ENCODE measurements at regions not wholly inside any gene's neighbourhood (a gene's known extent, or its start where the extent isn't known, plus 50 kb on each side); places are given as distances from the start of the nearest gene placed in this dataset.
"Not testable (repeated sequence)": the region's sequence is repeated elsewhere in the genome, so short reads cannot be mapped to it uniquely, and the experiment has no call there.

DNA sequence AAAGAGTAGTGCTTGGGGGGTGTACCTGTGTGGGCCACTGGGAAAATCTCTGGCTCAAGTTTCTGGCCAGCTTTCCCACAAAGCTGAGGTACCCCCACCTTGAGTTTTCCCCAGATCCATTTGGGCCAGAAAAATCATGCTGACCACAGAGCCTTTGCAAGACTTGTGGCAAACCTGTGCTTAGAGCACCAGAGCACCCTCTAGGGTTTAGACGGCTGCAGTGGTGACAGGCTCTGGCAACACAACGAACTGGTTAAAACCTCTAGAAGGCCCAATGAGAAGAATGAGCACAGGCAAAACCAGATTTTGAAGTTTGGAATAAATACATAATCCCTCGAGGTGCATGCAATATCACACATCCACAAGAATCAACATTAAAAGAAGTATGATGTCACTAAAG, 290.7 kb upstream of the FOLH1 start:
- TF ChIP-seq CTCF (IDR thresholded peaks at IDR 0.05; ENCODE audit: low read length, missing control alignments), result no peak

DNA sequence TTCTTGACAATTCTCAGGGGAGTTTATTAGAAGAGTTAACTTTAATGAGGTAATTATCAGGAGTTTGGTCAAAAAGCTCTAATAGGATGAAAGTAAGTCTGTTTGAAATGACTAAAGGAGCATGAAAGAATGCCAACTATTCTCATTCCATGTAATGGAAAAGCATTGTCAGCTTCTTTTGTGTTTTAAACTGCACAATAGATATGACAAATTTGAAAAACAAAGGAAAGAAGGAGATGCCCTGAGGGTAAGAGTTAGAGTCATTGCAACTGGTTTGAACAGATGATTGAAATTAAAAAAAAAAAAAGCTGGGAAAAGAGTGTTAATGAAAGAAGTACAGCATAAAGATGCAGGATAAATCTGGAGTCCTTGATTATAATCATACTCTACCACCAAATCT, 296.8 kb upstream of the FOLH1 start:
- TF ChIP-seq CTCF (IDR thresholded peaks at IDR 0.05; ENCODE audit: low read length, missing control alignments), result no peak
- no peak for DNase-seq (ENCODE audit: low read depth)
- no peak overlapping the region for H3K4me3 ChIP-seq (replicated peaks; ENCODE audit: low read depth, low read length)

More for the DNA sequence above, 290.7 kb upstream of the FOLH1 start:
- H3K4me3 ChIP-seq (replicated peaks; ENCODE audit: low read depth, low read length), result no peak overlapping the region
- DNase-seq (ENCODE audit: low read depth), result no peak

DNA sequence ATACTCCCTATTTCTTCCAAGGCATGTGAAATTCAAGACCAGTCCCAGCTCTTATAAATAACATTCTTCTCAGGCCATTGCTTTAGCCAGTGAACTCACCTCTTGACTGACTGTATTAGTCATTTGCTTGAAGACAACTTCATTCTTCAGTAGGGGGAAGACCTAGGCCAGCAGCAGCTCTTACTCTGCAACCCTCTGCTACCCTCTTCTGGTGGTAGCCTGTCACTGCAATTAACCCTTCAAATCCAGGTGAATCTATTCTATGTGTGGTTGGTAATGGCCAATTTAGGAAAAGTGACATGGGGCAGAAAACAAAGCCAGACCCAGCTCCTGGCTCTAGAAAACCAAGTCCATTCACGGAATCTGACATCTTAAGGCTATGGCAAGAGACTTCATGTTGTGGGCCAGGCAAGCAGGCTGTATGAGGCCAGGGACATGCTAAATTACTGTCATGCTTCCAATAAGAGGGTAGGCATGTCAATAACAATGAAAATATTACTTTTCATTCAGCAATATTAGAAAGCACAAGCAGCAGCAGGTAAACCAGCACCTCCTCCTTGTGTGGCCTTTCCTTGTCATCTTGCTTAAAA, 317.9 kb upstream of the FOLH1 start:
- peak; percentile 52 for DNase-seq (ENCODE audit: low read depth)
- peak; percentile 52 for TF ChIP-seq CTCF (IDR thresholded peaks at IDR 0.05; ENCODE audit: low read length, missing control alignments)
- H3K4me3 ChIP-seq (replicated peaks; ENCODE audit: low read depth, low read length), result not testable (repeated sequence)

DNA sequence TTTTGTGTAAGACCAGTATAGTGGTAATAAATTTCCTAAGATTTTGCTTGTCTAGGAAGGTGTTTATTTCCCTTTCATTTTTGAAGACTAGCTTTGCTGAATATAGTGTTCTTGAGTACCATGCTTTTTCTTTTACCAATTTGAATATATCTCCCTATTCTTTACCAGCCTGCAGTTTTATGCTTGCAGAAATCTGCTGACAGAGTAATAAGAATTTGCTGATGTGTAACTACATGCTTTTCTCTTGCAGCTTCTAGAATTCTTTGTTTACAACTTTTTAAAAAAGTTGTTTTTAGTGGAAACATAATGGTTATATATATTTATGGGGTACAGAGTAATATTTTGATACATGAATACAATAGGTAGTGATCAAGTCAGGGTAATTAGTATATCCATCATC, 324.8 kb upstream of the FOLH1 start:
- no peak for TF ChIP-seq CTCF (IDR thresholded peaks at IDR 0.05; ENCODE audit: low read length, missing control alignments)
- DNase-seq (ENCODE audit: low read depth), result no peak
- no peak overlapping the region for H3K4me3 ChIP-seq (replicated peaks; ENCODE audit: low read depth, low read length)

- DNase-seq (ENCODE audit: low read depth), result not testable (repeated sequence)
Observed at GRCh38 chr11:49538927-49539326, 330.5 kb upstream of the FOLH1 start.

GRCh38 chr11:49558261-49558847, 350.0 kb upstream of the FOLH1 start:
- not testable (repeated sequence) for DNase-seq (ENCODE audit: low read depth); H3K4me3 ChIP-seq (replicated peaks; ENCODE audit: low read depth, low read length)

More at GRCh38 chr11:49538927-49539326, 330.5 kb upstream of the FOLH1 start:
- H3K4me3 ChIP-seq (replicated peaks; ENCODE audit: low read depth, low read length), result not testable (repeated sequence)

DNA sequence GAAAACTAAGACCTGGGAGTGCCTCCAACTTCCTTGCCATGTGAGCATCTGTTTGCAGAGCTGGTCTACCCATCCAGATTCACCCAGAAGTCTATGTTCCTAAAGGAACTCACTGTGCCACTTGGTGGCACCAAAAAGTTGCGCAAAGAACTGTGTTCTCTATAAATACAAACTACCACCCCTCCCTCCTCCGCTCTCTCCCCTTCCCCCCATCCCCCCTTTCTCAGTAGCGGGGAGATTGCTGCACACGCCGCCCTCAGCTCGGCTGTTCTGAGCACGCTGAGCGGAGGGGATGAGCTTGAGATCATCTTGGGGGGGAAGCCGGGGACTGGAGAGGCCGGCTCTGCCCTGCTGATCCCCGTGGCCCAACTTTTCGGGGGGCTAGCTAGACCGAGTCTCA, 352.2 kb upstream of the FOLH1 start:
- H3K4me3 ChIP-seq (replicated peaks; ENCODE audit: low read depth, low read length); DNase-seq (ENCODE audit: low read depth): not testable (repeated sequence)

DNA sequence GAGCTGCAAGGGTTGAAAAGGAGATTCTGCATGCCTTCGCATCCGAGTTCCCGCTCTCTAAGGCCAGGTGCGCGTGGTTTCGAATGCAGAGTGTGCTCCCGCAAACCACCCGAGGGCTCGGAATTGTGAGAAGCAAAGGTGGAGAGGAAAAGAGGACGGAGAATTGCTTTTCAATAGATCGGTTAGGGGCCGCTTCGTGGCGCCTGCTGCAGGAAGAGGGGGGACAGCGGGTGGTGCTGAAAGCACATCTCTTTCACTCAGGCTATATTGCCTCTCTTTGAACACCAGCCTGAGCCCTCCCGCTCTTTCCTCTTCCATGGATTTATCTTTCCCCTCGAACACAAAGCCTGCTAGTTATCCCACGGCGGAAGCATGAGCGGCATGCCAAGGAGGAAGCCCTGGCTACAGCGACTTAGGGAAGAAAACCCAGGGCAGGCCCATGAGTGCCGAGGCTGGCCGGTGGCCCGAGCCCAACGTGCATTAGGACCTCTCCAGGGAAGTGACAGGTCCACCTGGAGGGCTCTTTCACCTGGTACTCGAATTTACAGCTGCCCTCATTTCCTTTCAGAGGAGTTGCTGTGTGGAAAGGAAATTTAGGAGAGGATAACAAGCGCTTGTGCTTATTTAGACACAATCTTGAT, 353.0 kb upstream of the FOLH1 start:
- not testable (repeated sequence) for DNase-seq (ENCODE audit: low read depth); H3K4me3 ChIP-seq (replicated peaks; ENCODE audit: low read depth, low read length)

DNA sequence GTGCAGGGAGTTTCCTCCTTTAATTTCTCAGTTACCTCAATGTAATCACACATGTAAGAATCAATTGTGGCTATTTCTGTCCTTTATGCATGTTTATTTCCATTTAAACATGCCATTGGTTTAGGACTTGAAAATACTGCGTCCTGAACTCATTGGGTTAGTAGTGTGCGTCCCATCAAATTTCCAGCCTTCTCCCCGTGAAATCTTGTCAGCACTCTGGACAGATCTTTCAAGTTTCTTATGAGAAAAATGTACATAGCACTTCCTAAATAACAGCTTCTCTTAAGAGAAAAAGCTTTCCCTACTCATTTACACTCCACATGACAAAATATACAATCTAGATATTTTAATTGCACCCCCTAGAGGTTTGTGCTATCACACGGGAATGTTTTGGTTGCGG, 353.9 kb upstream of the FOLH1 start:
- H3K4me3 ChIP-seq (replicated peaks; ENCODE audit: low read depth, low read length); DNase-seq (ENCODE audit: low read depth): not testable (repeated sequence)

- not testable (repeated sequence) for H3K4me3 ChIP-seq (replicated peaks; ENCODE audit: low read depth, low read length); DNase-seq (ENCODE audit: low read depth)
Observed at GRCh38 chr11:49579492-49579891, 371.1 kb upstream of the FOLH1 start.

DNA sequence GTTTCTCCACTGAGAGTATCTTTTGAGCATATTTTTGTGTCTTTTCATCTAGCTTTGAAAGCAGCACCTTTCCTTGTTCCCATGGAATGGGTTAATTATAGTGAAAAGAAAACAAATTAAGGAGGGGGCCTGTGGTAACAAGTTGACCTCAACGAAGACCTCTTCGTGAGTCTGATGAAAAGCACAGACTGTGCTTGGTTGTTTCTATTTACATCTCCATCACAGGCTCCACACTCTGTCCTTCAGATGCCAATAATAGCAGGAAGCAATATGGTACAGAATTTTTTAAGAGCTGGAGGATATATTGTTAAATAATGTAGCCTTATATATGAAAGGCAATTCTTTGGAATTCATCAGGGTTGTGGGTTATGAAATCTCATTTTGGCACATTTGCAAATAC, 366.7 kb upstream of the OR4C13 start:
- H3K4me3 ChIP-seq (replicated peaks; ENCODE audit: low read depth, low read length); DNase-seq (ENCODE audit: low read depth): not testable (repeated sequence)

GRCh38 chr11:49608892-49609291, 343.3 kb upstream of the OR4C13 start:
- H3K4me3 ChIP-seq (replicated peaks; ENCODE audit: low read depth, low read length); DNase-seq (ENCODE audit: low read depth): not testable (repeated sequence)

GRCh38 chr11:49623872-49624271, 328.3 kb upstream of the OR4C13 start:
- not testable (repeated sequence) for H3K4me3 ChIP-seq (replicated peaks; ENCODE audit: low read depth, low read length); DNase-seq (ENCODE audit: low read depth)

GRCh38 chr11:49670705-49671104, 281.5 kb upstream of the OR4C13 start:
- not testable (repeated sequence) for DNase-seq (ENCODE audit: low read depth); H3K4me3 ChIP-seq (replicated peaks; ENCODE audit: low read depth, low read length)
